ENCODE measurements at regions not wholly inside any gene's neighbourhood (a gene's known extent, or its start where the extent isn't known, plus 50 kb on each side); places are given as distances from the start of the nearest gene placed in this dataset.

GRCh38 chr3:150254309-150254708 is 153.8 kb upstream of the TSC22D2 start:
- TF ChIP-seq CTCF (conservative IDR thresholded peaks at IDR 0.05 in 1 of 2, IDR thresholded peaks at IDR 0.05 in 1 of 2; ENCODE audit: low read depth in 1 of 2, low read length in 2 of 2) (no peak), EZH2 (IDR thresholded peaks at IDR 0.05; ENCODE audit: low read length, missing control alignments) (no peak)

Data from fibroblast of lung (primary cell).